ENCODE measurements at regions not wholly inside any gene's neighbourhood (a gene's known extent, or its start where the extent isn't known, plus 50 kb on each side); places are given as distances from the start of the nearest gene placed in this dataset.

GRCh38 chr9:90449213-90449925 is 193.3 kb downstream of the DIRAS2 start:
- DNase-seq (ENCODE audit: low read depth), result no peak
- no peak overlapping the region for H3K4me3 ChIP-seq (ENCODE audit: low read depth, low read length)
- no peak for TF ChIP-seq CTCF (IDR thresholded peaks at IDR 0.05; ENCODE audit: control insufficient read depth, extremely low read depth, insufficient read depth)

DNA sequence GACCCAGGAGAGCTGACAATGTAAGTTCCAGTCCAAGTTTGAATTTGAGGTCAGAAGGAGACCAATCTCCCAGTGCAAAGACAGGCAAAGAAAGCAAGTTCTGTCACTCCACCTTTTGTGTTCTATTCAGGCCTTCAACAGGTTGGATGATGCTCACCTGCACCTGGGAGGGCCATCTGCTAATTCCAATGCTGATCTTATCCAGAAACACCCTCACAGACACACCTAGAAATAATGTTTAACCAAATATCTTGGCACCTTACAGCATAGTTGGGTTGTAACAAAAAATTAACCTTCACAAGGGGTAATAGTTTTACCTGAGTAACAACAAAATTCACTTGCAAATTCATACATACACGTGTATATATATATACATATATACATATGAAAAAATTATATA is 190.8 kb downstream of the DIRAS2 start:
- DNase-seq (ENCODE audit: low read depth), result no peak
- H3K4me3 ChIP-seq (ENCODE audit: low read depth, low read length), result no peak overlapping the region
- no peak for TF ChIP-seq CTCF (IDR thresholded peaks at IDR 0.05; ENCODE audit: control insufficient read depth, extremely low read depth, insufficient read depth)

GRCh38 chr9:90455316-90455715 is 187.3 kb downstream of the DIRAS2 start:
- no peak overlapping the region for H3K4me3 ChIP-seq (ENCODE audit: low read depth, low read length)
- no peak for DNase-seq (ENCODE audit: low read depth)
- no peak for TF ChIP-seq CTCF (IDR thresholded peaks at IDR 0.05; ENCODE audit: control insufficient read depth, extremely low read depth, insufficient read depth)

DNA sequence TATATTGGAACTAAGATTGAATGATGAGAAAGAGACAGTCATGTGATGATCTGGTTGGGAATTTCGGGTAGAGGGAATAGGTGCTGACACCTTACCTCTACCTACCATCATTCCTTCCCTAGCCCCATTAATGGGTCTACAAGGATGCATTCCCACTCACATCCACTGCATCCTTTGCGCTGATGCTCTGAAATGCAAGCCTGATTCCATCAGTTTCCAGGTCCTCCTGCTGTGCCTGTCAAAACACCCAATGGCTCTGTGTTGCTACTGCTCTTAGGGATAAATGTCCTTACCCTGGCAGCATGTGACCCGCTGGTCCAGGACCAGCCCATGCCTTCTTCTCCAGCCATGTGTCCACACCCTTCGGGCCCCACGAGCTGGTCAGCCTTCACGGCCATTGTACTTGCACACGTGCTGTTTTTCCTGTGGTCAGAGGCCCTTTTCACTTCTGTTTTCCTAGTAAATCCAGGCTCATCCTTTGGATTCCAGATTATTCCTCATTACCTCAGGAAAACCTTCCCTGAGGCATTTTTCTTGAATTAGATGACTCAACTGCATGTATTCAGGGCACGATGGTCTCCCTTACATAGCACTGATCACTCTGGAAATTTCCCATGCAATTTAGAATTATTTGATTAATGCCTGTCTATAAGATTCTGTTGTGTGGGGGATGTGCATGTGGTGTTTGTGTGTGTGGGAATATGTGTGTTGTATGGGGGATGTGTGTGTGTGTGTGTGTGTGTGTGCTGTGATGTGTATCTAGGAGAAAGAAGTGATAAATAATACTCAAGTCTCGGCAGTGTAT is 185.0 kb downstream of the DIRAS2 start:
- no peak for DNase-seq (ENCODE audit: low read depth)
- no peak for TF ChIP-seq CTCF (IDR thresholded peaks at IDR 0.05; ENCODE audit: control insufficient read depth, extremely low read depth, insufficient read depth)

GRCh38 chr9:90458485-90458884 is 184.1 kb downstream of the DIRAS2 start:
- TF ChIP-seq CTCF (IDR thresholded peaks at IDR 0.05; ENCODE audit: control insufficient read depth, extremely low read depth, insufficient read depth), result 0 out of 2 replicates have a peak, but pooled peaks have one; percentile 1
- H3K4me3 ChIP-seq (ENCODE audit: low read depth, low read length), result no peak overlapping the region
- no peak for DNase-seq (ENCODE audit: low read depth)

More for the DNA sequence above, 185.0 kb downstream of the DIRAS2 start:
- no peak overlapping the region for H3K4me3 ChIP-seq (ENCODE audit: low read depth, low read length)

- H3K4me3 ChIP-seq (ENCODE audit: low read depth, low read length), result no peak overlapping the region
- DNase-seq (ENCODE audit: low read depth), result no peak
- no peak for TF ChIP-seq CTCF (IDR thresholded peaks at IDR 0.05; ENCODE audit: control insufficient read depth, extremely low read depth, insufficient read depth)
Observed at GRCh38 chr9:90459321-90459720, 183.3 kb downstream of the DIRAS2 start.
